Right atrium auricular region (tissue), 2 donors: ENCODE measurements at regions not wholly inside any gene's neighbourhood (a gene's known extent, or its start where the extent isn't known, plus 50 kb on each side); places are given as distances from the start of the nearest gene placed in this dataset.
A peak's percentile ranks its signal among the peaks of the same experiment; 100 is the strongest.

Experiments
- DNase-seq: peaks from one replicate; pipeline ENCODE4 v3.0.0-alpha.2; 2019; ENCODE audit warnings: low spot score
- H3K27ac ChIP-seq, 2 donors: fragments of 200-600 bp; sonication (generic); 1 replicate in 1 of 2; 2 replicates in 1 of 2; pipeline ENCODE4 v1.5.1; 2016 to 2019
- H3K27me3 ChIP-seq, 2 donors: fragments of 200-600 bp; sonication (generic); one replicate each; pipeline versions ENCODE4 v1.5.1 to v1.6.0; 2017 to 2019
- H3K36me3 ChIP-seq: fragments of 200-600 bp; sonication (generic); one replicate; pipeline ENCODE4 v1.5.1; 2016
- H3K4me1 ChIP-seq, 2 donors: fragments of 200-600 bp; sonication (generic); one replicate each; pipeline versions ENCODE4 v1.5.1 to v1.6.0; 2017 to 2019
- H3K4me3 ChIP-seq, 2 donors: fragments of 200-600 bp; sonication (generic); 1 replicate in 1 of 2; 2 replicates in 1 of 2; pipeline ENCODE4 v1.5.1; 2017 to 2019; ENCODE audit warnings: mild to moderate bottlenecking in 1 of 2, moderate library complexity in 1 of 2
- H3K9me3 ChIP-seq, 2 donors: fragments of 200-600 bp; sonication (generic); one replicate each; pipeline ENCODE4 v1.5.1; 2019
- CTCF ChIP-seq, 2 donors: fragments of 200-600 bp; sonication (generic); IDR thresholded peaks; one replicate each; pipeline ENCODE4 v1.5.1; 2019; ENCODE audit warnings: antibody characterized with exemption in 2 of 2

GRCh38 chr12:114186241-114187002, 219.5 kb downstream of the TBX5 start:
- no peaks in the 10 kb centered on the region for H3K9me3 ChIP-seq
- H3K27ac ChIP-seq, result peak overlapping the region; percentile 1 to 71
- TF ChIP-seq CTCF (IDR thresholded peaks at IDR 0.05), result no peak
- no peak overlapping the region for H3K4me3 ChIP-seq
- H3K27me3 ChIP-seq, result no peaks in the 10 kb centered on the region
- DNase-seq, result no peak
- H3K36me3 ChIP-seq, result no peaks in the 10 kb centered on the region
- peaks cover 0 to 10% of the 10 kb centered on the region in 2 donors for H3K4me1 ChIP-seq

GRCh38 chr12:114185036-114185435, 218.9 kb upstream of the RBM19 start:
- Histone ChIP-seq H3K4me3 (no peak overlapping the region), H3K36me3 (no peaks in the 10 kb centered on the region), H3K27ac (peak overlapping the region; percentile 13 to 71), H3K9me3 (no peaks in the 10 kb centered on the region), H3K27me3 (no peaks in the 10 kb centered on the region), H3K4me1 (peaks cover 0 to 7% of the 10 kb centered on the region in 2 donors)
- DNase-seq, result no peak
- no peak for TF ChIP-seq CTCF (IDR thresholded peaks at IDR 0.05)

GRCh38 chr12:114174326-114174725, 208.2 kb upstream of the RBM19 start:
- no peak for DNase-seq
- H3K4me1 ChIP-seq, result peaks cover 0 to 7% of the 10 kb centered on the region in 2 donors
- H3K27ac ChIP-seq, result no peak overlapping the region
- H3K27me3 ChIP-seq, result no peaks in the 10 kb centered on the region
- no peaks in the 10 kb centered on the region for H3K36me3 ChIP-seq
- no peak overlapping the region for H3K4me3 ChIP-seq
- H3K9me3 ChIP-seq, result no peaks in the 10 kb centered on the region
- no peak for TF ChIP-seq CTCF (IDR thresholded peaks at IDR 0.05)

GRCh38 chr12:114172135-114172534, 206.0 kb upstream of the RBM19 start:
- H3K27ac ChIP-seq, result no peak overlapping the region
- no peak for DNase-seq
- no peak for TF ChIP-seq CTCF (IDR thresholded peaks at IDR 0.05)
- H3K27me3 ChIP-seq, result no peaks in the 10 kb centered on the region
- no peaks in the 10 kb centered on the region for H3K36me3 ChIP-seq
- peaks cover 0 to 7% of the 10 kb centered on the region in 2 donors for H3K4me1 ChIP-seq
- no peaks in the 10 kb centered on the region for H3K9me3 ChIP-seq
- H3K4me3 ChIP-seq, result no peak overlapping the region

GRCh38 chr12:114168061-114168460, 201.9 kb upstream of the RBM19 start:
- no peak for TF ChIP-seq CTCF (IDR thresholded peaks at IDR 0.05)
- no peak overlapping the region for H3K4me3 ChIP-seq
- no peak overlapping the region for H3K27ac ChIP-seq
- H3K4me1 ChIP-seq, result peaks cover 0 to 5% of the 10 kb centered on the region in 2 donors
- no peaks in the 10 kb centered on the region for H3K27me3 ChIP-seq
- DNase-seq, result no peak
- no peaks in the 10 kb centered on the region for H3K9me3 ChIP-seq
- no peaks in the 10 kb centered on the region for H3K36me3 ChIP-seq

GRCh38 chr12:114167431-114167830, 201.3 kb upstream of the RBM19 start:
- Histone ChIP-seq H3K27me3 (no peaks in the 10 kb centered on the region), H3K4me3 (no peak overlapping the region), H3K9me3 (no peaks in the 10 kb centered on the region), H3K4me1 (peaks cover 0 to 5% of the 10 kb centered on the region in 2 donors), H3K27ac (no peak overlapping the region), H3K36me3 (no peaks in the 10 kb centered on the region)
- DNase-seq, result no peak
- no peak for TF ChIP-seq CTCF (IDR thresholded peaks at IDR 0.05)
